CD1c-positive myeloid dendritic cell (primary cell): ENCODE measurements at regions not wholly inside any gene's neighbourhood (a gene's known extent, or its start where the extent isn't known, plus 50 kb on each side); places are given as distances from the start of the nearest gene placed in this dataset.
A peak's percentile ranks its signal among the peaks of the same experiment; 100 is the strongest.
"Not testable (repeated sequence)": the region's sequence is repeated elsewhere in the genome, so short reads cannot be mapped to it uniquely, and the experiment has no call there.

Source experiments
- DNase-seq: peaks from one replicate; pipeline ENCODE4 v3.0.0-alpha.2; 2016; ENCODE audit errors: extremely low spot score

DNA sequence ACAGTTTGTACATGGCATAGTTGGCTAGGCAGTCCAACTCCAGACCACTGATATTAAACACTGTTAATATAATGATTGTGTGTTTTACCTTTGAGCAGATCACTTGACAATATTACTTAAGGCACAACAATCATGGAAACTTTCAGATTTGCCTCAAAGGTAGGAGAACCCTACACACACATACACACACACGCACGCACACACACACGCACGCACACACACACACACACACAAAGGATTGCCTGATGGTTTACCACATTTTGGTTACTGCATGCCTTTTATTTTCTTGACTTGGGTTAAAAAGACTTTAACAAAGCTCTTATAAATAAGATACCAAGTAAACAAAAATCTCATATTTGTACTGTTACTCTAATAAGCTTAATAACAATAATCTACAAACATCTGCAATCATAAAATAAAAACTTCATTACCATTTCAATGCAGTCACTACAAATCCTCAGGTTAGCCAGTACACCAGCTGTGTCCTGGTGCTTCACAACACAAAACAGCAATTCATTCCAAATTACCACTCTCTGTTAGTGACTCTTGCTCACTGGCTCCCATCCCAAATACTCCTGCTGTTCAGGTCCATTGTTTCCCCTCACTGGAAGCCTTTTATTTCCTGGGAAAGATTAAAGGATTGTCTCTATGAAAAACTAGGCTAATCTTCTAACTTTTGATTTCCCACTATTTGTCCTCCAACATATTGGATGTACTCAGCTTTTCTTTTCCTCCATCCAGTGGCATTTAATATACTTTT lies 175.2 kb upstream of the ATP2B1 start:
- DNase-seq = no peak

DNA sequence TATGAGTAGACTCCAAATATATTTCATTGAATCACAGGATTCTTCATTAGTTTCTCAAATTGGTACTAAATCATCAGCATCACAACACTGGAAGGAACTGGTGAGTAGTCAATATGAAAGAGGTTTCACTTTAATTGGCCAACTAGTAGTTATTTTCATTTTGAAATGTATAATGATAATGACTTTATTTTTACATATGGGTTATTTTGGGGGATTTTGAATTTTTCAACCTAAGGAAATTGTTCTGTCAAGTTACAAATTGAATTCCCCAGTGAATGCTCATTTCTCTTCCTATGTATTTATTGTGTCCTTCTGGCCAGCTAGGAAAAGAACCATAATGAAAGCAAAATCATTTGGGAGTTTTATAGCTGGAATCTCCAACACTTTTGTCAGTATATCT lies 174.2 kb upstream of the ATP2B1 start:
- DNase-seq = no peak

DNA sequence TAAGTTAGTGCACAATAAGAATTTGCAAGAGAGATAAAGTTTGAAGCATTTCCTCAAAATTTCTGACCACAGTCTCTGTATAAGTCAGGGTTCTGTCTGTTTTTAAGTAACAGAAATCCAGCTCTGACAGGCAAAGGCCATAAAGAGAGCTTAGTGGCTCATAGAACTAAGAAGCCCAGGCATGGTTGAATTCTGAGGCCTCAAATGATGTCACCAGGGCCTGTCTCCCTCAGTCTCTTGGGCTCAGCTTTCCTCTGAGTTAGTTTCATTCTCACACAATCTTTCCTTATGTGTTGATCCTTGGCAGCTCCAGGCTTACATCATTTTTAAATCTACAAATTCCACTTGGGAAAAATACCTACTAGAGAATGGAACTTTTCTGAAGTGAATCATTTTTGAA lies 173.4 kb upstream of the ATP2B1 start:
- DNase-seq = peak; percentile 26

DNA sequence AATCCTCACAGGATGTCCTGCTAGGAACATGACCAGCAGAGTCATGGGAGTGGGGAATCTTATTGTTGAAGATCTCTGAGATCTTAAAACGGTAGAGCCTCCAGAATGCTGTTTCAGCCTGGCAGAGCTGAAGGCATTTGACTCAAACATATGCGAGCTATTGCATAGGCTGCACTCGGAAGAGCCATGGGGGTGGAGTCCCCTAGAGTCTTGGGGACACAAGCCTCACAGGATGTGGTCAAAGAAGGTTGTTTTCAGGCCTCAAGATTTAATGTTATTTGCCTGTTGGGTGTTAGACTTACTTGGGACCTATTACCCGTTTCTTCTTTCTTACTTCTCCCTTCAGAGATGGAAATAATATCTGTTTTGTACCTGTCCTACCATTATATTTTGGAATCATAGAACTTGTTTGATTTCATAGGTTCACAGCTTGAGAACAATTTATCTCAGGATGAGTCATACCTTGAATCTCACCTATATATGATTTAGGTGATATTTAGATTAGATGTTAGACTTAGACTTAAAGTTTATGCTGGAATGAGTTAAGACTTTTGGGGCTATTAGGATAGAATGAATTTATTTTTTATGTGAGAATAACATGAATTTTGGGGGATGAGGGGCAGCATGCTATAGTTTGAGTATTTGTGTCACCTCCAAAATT lies 172.2 kb upstream of the ATP2B1 start:
- peak; percentile 50 for DNase-seq

DNA sequence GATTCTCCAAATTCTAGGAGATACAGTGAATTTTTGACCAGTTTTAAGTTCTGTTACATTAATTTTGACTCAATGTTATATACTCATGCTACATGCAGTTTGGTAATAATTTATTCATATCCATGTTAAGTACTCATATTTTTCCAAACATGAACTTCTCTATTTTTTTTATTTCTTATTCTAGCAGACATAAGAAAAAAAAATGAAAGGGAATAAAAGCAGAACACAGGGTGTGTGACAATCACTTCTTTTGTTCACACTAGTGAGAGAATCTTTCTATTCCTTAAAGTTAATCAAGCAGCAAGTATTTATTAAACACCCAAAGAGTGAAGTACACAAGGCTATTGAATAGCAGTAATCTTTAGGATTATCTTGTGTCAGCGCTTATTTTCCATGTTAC lies 171.1 kb upstream of the ATP2B1 start:
- no peak for DNase-seq

DNA sequence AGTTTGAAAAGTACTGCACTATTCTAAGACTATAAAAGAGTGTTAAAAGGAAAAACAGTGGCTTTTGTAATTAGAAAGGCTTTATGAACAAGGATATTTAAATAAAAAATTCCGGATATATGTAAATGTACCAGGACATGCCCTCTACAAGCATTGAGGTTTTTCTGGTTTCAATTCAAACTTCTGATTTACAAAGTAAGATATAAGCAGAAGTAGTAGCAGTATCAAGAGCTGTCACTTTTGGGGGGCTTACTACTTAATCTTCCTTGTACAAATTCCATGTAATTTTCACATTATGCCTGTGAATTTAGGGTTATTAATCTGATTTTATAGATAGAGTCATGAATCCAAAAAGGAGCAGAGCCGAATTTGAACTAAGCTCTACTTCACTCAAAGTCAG lies 170.3 kb upstream of the ATP2B1 start:
- no peak for DNase-seq

DNA sequence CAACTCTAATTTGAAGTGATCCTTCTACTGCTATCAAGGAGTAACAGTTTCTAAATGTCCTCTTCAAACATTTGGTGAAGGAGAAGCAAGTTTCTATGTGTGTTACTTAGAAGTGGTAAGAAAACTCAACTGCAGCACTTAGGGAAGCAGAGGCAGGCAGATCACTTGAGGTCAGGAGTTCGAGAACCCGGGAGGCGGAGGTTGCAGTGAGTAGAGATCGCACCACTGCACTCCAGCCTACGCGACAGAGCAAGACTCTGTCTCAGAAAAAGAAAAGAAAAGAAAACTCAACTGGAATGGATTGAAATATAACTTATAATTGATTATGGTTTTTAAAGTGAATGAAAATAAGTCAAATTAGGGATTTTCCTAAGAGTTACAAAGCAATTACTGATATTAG lies 169.7 kb upstream of the ATP2B1 start:
- no peak for DNase-seq

DNA sequence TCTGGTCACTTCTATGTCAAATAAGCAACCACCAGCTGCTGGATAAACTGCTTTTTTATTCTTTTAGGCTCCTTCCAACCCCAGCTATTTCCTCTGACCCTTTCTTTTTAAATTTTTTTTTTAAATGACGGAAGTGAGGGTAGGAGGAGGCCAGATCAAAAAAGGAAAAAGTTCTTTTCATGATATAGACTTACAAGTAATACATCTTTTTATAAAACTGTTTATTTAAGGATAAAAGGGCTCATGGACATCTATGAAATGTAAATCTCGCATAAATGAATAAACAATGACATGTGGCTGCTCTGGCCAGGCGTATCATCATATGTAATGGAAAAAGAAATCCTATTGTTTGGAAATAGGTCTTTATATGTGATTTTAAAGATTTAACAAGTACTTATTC lies 169.0 kb upstream of the ATP2B1 start:
- no peak for DNase-seq

DNA sequence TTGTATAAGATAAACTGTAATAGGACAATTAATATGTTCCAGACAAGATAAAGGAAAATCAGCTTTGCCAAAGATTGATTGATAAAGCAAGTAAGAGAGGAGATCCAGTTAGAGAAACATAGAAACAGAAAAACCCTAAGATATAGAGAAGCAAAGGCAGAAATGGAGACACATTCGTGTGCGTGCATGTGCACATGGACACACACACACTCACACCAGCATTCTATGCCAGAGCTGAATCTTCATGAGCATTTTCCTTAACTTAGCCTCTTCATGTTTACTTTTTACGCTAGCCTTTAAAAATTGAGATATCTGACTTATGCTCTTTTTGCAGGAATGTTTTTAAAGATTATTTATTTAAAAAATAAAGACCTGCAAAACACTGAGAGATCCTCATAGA lies 168.5 kb upstream of the ATP2B1 start:
- DNase-seq = no peak

DNA sequence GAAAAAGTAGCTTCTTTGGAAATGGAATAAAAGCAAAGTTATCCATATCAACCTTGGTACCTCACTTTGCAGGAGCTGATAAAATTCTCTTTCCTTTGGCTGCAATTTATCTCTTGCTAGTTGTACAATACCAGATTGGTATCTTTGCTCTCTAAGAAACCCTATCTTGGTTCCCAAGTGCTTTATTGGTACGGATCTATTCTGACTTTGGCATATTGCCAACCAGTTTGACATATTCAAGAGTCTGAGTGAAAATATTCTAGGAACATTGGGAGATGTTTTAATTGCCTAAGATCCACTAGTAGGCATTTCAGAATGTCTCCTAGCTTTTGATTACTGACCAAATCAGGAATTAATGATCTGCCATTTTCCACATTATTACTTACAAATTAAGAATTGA lies 167.2 kb upstream of the ATP2B1 start:
- no peak for DNase-seq

DNA sequence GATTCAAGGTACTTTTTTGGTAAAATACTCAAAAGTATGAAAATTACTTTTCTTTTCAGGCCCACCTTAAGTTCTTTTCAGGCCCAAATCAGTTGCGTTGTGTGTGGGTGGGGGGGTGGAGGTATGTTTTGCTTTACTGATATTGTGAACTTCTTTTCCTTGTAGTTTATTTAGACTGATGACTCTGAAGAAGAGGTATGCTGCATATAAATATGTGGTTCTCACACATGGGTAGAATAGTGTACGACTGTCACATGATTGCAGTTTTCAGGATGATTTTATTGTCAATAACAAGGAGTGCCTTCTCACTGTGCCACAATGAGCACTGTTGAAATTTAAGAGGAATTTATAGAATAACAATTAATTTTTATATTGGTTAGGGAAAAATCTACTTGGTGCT lies 166.6 kb upstream of the ATP2B1 start:
- DNase-seq = no peak

DNA sequence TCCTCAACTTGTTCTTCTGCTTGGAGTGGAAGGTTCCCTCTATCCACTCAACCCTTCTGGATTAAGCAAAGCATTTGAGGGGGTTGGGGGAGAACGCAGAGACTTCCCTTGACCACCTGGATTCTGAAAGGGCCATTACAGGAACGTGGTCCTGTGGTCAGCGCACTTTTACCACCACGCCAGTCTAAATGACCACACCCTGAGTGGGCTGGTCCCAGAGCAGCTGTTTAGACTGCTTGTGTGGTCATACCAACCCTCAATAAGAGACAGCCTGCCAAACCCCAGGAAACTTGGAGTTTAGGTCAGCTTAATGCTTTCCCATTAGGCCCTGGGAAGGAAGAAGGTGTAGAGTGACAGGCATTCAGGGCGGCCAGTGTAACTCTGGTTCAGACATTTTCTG lies 165.5 kb upstream of the ATP2B1 start:
- DNase-seq = peak; percentile 18

DNA sequence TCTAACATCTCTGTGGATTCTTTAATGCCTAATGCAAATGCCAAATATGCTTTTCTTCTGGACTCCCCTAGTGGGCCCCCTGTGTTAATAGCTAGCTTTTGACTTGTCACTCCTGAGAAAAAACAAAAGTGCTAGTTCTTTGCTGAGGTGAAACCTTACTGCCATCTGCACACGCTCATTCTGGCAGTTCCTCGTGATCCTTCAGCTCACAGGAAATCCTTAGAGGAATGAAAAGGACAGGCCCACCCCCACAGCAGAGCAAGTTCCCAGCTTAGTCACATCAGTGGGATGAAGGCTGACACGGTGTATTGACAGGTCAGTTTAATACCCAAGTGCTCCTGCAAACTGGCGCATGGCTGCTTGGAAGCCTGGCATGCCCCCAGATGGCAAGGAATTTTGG lies 165.1 kb upstream of the ATP2B1 start:
- peak; percentile 44 for DNase-seq

DNA sequence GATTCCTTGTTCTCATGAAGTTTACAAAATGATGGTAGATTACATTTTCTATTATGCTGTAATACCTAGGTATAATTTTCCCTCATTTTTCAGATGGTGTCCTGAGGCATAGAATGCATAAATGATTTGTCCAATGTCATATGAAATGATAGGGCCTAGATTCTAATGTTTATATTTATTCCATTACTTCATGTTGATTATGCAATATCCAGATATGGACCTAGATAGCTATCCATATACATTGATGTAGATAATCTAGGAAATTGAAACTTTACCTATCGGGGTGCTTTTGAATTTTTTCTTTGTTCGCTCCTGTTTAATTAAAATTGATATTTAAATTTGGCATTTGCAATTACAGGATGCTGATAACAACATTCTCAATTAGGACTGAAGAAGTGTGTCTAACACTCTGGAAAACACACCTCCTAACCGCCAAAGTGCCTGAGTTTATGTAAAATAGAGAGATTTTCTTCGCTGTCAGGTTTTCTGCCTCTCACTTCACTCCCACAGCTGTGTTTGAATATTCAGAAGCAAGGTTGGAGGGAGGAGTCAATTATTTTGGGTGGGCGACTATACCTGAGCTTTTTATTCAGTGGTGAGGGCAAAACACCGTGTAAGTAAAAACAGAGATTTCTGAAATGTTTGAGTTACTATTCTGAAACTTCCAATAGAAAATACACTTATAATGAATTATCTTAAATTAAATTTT lies 164.4 kb upstream of the ATP2B1 start:
- DNase-seq = no peak

DNA sequence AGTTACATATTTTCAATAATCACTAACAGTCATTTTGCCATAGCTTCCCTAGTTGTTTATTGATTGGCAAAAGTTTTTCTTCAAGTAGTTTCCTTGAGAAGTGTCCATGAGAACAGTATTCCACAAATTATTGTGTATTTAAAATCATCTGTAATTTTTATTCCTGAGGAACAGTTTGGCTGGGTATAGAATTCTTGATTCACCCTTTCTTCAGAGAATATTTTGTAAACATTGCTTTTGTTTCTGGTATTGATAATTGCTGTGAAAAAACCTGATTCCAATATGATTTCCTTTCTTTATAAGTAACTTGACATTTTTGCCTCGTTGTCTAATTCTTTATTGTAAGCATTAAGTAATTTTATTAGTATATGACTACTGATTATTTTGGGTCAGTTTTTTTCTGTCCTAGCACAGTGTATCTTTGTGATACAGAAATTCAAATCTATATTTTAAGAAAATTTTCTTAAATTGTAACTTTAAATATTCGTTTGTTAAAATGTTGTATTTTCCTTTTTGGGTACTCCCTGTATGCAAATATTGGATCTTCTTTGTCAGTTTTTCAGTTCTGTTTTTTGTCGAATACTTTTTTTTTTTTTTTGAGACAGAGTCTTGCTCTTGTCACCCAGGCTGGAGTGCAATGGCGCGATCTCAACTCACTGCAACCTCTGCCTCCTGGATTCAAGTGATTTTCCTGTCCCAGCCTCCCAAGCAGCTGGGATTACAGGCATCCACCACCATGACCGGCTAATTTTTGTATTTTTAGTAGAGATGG lies 162.0 kb upstream of the ATP2B1 start:
- DNase-seq = no peak

DNA sequence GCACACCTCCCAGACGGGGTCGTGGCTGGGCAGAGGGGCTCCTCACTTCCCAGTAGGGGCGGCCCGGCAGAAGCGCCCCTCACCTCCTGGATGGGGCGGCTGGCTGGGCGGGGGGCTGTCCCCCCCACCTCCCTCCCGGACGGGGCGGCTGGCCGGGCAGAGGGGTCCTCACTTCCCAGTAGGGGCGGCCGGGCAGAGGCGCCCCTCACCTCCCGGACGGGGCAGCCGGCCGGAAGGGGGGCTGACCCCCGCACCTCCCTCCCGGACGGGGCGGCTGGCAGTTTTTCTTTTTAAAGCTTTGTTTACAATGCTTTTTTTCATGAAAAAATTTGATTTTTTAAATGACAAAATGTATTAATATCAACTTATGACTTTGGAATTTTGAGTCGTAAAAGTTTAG lies 159.0 kb upstream of the ATP2B1 start:
- not testable (repeated sequence) for DNase-seq

DNA sequence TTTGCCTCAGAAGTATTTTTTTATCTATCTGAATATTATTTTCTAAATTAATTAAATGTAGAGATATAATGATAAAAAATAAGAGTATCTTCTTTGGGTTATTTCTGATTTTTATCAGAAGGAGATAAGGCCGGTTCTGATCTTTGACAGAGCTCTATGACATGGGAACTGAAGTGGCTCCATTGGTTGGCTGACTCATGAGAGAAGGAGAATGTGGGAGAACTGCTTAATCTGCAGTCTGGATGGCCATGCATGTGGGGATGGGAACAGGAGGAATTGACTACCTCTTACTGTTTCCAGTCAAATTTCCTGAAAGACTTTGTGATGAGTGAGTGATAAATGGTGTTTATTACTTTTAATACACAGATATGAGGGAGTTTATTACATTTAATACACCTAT lies 155.8 kb upstream of the ATP2B1 start:
- peak; percentile 43 for DNase-seq

DNA sequence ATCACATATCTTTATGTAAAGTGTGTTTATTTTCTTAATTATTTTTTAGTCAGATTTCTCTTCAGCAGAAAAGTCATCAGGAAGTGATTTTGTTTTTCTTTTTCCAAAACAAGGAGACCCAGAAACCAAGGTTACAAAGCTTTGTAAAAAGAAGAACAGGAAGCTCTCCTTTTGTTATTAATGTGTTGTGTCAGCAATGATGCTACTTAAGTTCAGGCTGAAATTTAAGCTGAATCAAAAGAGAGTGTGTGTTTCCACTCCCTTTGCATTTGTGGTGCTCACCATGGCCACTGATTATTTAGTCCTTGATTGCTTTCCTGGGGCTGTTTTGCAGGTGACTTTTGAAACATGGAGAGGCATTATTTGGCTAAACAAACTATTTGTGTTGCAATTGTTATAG lies 155.3 kb upstream of the ATP2B1 start:
- peak; percentile 90 for DNase-seq

DNA sequence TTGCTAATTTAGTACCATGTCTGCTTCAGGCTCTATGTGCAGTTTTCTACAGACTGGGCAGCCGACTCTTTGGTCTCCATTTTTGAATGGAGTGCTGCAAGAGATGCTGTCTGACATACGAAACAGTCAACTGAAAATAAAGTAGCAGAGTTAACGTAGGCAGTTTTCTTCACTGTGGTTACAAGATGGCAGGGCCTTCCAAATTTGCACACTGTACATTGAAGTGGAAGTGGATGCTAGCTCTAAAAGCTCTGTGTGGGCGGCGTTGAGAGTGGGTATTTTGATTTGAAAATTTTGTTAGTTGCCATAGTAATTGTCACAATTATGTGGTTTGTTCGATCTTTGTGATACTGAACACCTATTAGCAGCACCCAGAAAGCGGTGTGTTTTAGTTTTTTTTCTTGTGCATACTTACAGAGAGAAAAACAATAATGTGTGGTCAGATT lies 154.9 kb upstream of the ATP2B1 start:
- peak; percentile 90 for DNase-seq

DNA sequence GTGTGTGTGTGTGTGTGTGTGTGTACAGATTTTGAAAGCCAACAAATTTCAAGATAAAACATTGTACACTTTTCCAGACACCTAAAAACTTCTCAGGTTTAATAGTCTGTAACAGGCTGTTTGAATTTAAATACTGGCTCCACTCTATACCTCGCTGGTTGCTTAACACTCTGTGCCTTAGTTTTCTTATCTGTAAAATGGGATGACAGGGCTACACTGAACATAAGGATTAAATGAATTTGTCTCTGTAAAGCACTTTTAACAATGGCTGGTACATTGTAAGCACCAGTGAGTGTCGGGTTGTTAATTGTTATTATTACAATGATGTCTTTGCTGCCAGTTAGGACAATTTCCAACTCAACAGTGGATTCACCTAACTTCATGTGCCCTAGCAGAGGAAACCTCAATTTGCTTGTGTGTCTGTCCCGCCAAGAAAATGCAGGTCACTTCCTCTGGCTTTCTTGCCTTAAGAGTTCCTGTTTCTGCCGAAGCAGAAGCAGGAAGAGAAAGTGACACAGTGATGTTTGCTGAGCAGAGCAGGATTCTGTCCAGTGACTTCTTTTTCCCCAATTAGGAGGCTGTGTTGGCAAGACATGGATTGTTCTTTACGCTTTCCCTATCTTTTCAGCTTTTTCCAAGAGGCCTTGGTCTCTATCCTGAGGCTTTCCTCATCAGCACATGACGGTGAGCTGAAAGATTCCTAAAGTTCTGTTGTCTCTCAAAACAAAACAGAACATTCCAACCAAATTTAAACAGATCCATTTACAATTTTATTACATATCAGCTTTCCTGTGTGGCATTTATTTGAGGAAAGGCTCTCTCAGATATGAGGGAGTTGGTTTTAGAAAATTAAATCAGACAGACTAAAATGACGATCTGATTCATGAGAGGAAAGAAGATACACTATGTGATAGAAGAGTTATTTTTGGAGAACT lies 154.1 kb upstream of the ATP2B1 start:
- peak; percentile 92 for DNase-seq

DNA sequence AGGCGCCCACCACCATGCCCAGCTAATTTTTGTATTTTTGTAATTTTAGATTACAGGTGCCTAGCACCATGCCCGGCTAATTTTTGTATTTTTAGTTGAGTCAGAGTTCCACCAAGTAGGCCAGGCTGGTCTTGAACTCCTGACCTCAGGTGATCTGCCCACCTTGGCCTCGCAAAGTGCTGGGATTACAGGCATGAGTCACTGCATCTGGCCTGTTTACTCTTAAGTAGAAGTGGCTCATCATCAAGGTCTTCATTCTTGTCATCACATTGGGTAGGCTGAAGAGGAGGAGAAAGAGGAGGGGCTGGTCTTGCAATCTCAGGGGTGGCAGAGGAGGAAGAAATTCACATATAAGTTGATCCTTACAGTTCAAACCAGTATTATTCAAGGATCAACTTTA lies 152.4 kb upstream of the ATP2B1 start:
- DNase-seq = peak; percentile 50
